Sigmoid colon (tissue), 6 donors: ENCODE measurements at regions not wholly inside any gene's neighbourhood (a gene's known extent, or its start where the extent isn't known, plus 50 kb on each side); places are given as distances from the start of the nearest gene placed in this dataset.
"Not testable (repeated sequence)": the region's sequence is repeated elsewhere in the genome, so short reads cannot be mapped to it uniquely, and the experiment has no call there.

ENCODE experiments used
- DNase-seq: peaks from one replicate; pipeline ENCODE4 v3.0.0-alpha.2; 2019
- H3K27ac ChIP-seq, 4 donors: fragments of 200-600 bp; sonication (generic); one replicate each; pipeline ENCODE4 v1.5.1; 2016 to 2019; ENCODE audit warnings: mild to moderate bottlenecking in 1 of 4
- H3K27me3 ChIP-seq, 3 donors: fragments of 200-600 bp; sonication (generic); one replicate each; pipeline ENCODE4 v1.5.1; 2019; ENCODE audit warnings: mild to moderate bottlenecking in 1 of 3
- H3K36me3 ChIP-seq, 4 donors: fragments of 200-600 bp; sonication (generic); one replicate each; pipeline ENCODE4 v1.5.1; 2016 to 2019
- H3K4me1 ChIP-seq, 4 donors: fragments of 200-600 bp; sonication (generic); one replicate each; pipeline ENCODE4 v1.5.1; 2017 to 2019
- H3K4me3 ChIP-seq, 4 donors: fragments of 200-600 bp; sonication (generic); one replicate each; pipeline ENCODE4 v1.5.1; 2017 to 2019; ENCODE audit warnings: mild to moderate bottlenecking in 2 of 4, moderate library complexity in 1 of 4
- H3K9me3 ChIP-seq, 4 donors: fragments of 200-600 bp in 3 of 4; sonication (generic) in 3 of 4; one replicate each; pipeline versions ENCODE4 v1.5.1 to v1.6.1; 2013 to 2019
- EP300 ChIP-seq, 4 donors: sonication (generic); formaldehyde crosslinking; IDR thresholded peaks; one replicate each; pipeline ENCODE4 v1.6.1; 2017; ENCODE audit warnings: antibody characterized with exemption in 4 of 4
- POLR2A ChIP-seq, 2 donors: fragments of 450-650 bp; IDR thresholded peaks; one replicate each; pipeline ENCODE4 v1.6.1; 2016; ENCODE audit warnings: antibody characterized with exemption in 2 of 2, mild to moderate bottlenecking in 2 of 2, moderate library complexity in 2 of 2
- POLR2AphosphoS5 ChIP-seq, 4 donors: sonication (generic); formaldehyde crosslinking; IDR thresholded peaks; one replicate each; pipeline ENCODE4 v1.6.1; 2017; ENCODE audit warnings: antibody characterized with exemption in 4 of 4
- WGBS, 2 donors: extraction: QIAGEN DNeasy Blood & Tissue Kit; methylation state at CpG; one replicate each; pipeline ENCODE4 v1.1.7; 2013; 5-methylcytosine and 5-hydroxymethylcytosine counted together
- intact Hi-C: fragments of 100-400 bp; cut with DNase I; formaldehyde crosslinking; loops from one replicate; pipeline ENCODE4 v1.15.1; 2023
- TF ChIP-seq, protein P1 (sequence below), 4 experiments: fragments of 450-650 bp in 3 of 4; fragments of 200-600 bp in 1 of 4; IDR thresholded peaks; one replicate each; pipeline ENCODE4 v1.5.1; 2016 to 2019; ENCODE audit warnings: antibody characterized with exemption in 4 of 4, mild to moderate bottlenecking in 3 of 4, moderate library complexity in 2 of 4
- donor health status: healthy with polysubstance abuse.
- donor health status: healthy.

DNA sequence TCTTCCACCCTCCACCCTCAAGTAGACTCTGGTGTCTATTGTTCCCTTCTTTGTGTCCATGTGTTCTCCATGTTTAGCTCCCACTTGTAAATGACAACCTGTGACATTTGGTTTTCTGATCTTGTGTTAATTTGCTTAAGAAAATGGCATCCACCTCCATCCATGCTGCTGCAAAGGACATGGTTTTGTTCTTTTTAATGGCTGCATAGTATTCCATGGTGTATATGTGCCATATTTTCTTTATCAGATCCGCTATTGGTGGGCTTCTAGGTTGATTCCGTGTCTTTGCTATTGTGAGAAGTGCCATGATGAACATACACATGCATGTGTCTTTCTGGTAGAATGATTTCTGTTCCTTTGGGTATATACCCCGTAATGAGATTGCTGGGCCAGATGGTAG, 163.4 kb upstream of the ITGA1 start:
- 89 to 93% methylated on average over 3 of the region's 3 CpGs for WGBS, 2 donors
- intact Hi-C loops = no loop called here

DNA sequence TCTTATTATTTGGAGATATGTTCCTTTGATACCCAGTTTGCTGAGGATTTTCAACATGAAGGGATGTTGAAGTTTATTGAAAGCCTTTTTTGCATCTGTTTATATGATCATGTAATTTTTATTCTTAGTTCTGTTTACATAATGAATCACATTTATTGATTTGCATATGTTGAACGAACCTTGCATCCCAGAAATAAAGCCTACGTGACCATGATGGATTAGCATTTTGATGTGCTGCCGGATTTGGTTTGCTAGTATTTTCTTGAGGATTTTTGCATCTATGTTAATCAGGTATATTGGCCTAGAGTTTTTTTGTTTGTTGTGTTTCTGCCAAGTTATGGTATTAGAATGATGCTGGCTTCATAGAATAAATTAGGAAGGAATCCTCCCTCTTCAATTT, 161.4 kb upstream of the ITGA1 start:
- no peak overlapping the region for H3K4me3 ChIP-seq
- no peak overlapping the region for H3K27ac ChIP-seq
- intact Hi-C loops = no loop called here
- no peaks in the 10 kb centered on the region for H3K27me3 ChIP-seq
- no peak for DNase-seq
- WGBS, 2 donors = 79 to 91% methylated on average over 3 of the region's 3 CpGs
- TF ChIP-seq EP300 (IDR thresholded peaks at IDR 0.05) (no peak), POLR2AphosphoS5 (IDR thresholded peaks at IDR 0.05) (no peak), POLR2A (IDR thresholded peaks at IDR 0.05) (no peak)
- TF ChIP-seq, protein P1, sequence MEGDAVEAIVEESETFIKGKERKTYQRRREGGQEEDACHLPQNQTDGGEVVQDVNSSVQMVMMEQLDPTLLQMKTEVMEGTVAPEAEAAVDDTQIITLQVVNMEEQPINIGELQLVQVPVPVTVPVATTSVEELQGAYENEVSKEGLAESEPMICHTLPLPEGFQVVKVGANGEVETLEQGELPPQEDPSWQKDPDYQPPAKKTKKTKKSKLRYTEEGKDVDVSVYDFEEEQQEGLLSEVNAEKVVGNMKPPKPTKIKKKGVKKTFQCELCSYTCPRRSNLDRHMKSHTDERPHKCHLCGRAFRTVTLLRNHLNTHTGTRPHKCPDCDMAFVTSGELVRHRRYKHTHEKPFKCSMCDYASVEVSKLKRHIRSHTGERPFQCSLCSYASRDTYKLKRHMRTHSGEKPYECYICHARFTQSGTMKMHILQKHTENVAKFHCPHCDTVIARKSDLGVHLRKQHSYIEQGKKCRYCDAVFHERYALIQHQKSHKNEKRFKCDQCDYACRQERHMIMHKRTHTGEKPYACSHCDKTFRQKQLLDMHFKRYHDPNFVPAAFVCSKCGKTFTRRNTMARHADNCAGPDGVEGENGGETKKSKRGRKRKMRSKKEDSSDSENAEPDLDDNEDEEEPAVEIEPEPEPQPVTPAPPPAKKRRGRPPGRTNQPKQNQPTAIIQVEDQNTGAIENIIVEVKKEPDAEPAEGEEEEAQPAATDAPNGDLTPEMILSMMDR (IDR thresholded peaks at IDR 0.05) = no peak
- H3K9me3 ChIP-seq = no peaks in the 10 kb centered on the region
- no peaks in the 10 kb centered on the region for H3K4me1 ChIP-seq
- H3K36me3 ChIP-seq = no peaks in the 10 kb centered on the region

More for the DNA sequence above, 163.4 kb upstream of the ITGA1 start:
- Histone ChIP-seq H3K4me3 (no peak overlapping the region), H3K36me3 (no peaks in the 10 kb centered on the region), H3K9me3 (no peaks in the 10 kb centered on the region), H3K4me1 (no peaks in the 10 kb centered on the region), H3K27ac (no peak overlapping the region), H3K27me3 (no peaks in the 10 kb centered on the region)
- TF ChIP-seq, protein P1 (IDR thresholded peaks at IDR 0.05) = no peak
- TF ChIP-seq POLR2A (IDR thresholded peaks at IDR 0.05) (no peak), EP300 (IDR thresholded peaks at IDR 0.05) (no peak), POLR2AphosphoS5 (IDR thresholded peaks at IDR 0.05) (no peak)
- DNase-seq = no peak

DNA sequence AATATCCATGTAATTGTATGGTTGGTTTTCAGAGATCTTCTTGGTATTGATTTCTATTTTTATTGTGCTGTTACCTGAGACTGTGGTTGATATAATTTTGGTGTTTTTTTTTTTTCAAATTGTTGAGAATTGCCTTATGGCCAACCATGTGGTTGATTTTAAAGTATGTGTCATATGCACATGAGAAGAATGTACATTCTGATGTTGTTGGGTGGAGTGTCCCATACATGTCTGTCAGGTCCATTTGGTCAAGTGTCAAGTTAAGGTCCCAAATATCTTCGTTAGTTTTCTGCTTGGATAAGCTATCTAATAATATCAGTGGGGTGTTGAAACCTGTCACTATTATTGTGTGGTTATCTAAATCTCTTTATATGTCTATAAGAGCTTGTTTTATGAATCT, 160.0 kb upstream of the ITGA1 start:
- Histone ChIP-seq H3K9me3 (no peaks in the 10 kb centered on the region), H3K36me3 (no peaks in the 10 kb centered on the region), H3K4me3 (no peak overlapping the region), H3K27ac (no peak overlapping the region), H3K4me1 (no peaks in the 10 kb centered on the region), H3K27me3 (no peaks in the 10 kb centered on the region)
- TF ChIP-seq, protein P1 (IDR thresholded peaks at IDR 0.05) = no peak
- TF ChIP-seq POLR2AphosphoS5 (IDR thresholded peaks at IDR 0.05) (no peak), POLR2A (IDR thresholded peaks at IDR 0.05) (no peak), EP300 (IDR thresholded peaks at IDR 0.05) (no peak)
- WGBS, 2 donors = 55 to 75% methylated on average over 1 of the region's 1 CpG
- intact Hi-C loops = no loop called here
- DNase-seq = no peak

DNA sequence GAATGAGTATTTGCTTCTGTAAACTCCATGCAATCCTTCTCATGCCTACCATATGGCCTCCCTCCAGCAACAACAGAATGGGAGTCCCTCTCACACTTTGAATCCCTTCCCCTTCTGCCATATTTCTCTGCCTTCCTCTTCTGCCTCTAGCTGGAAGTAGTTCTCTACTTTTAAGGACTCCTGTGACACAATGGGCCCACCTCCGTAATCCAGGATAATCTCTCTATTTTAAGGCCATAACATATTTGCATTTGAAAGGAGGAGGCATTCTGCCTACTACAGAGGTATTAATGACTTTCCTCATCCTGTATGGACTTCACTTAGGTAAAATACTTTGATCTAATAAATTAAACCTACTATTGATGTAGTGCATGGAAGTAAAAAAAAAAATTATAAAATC, 155.4 kb upstream of the ITGA1 start:
- 95 to 96% methylated on average over 1 of the region's 1 CpG for WGBS, 2 donors
- intact Hi-C loops = no loop called here
- H3K9me3 ChIP-seq = no peaks in the 10 kb centered on the region
- no peak for DNase-seq
- no peak overlapping the region for H3K4me3 ChIP-seq
- no peaks in the 10 kb centered on the region for H3K4me1 ChIP-seq
- H3K27ac ChIP-seq = no peak overlapping the region
- TF ChIP-seq POLR2A (IDR thresholded peaks at IDR 0.05) (no peak), EP300 (IDR thresholded peaks at IDR 0.05) (no peak), POLR2AphosphoS5 (IDR thresholded peaks at IDR 0.05) (no peak)
- TF ChIP-seq, protein P1 (IDR thresholded peaks at IDR 0.05) = no peak
- H3K27me3 ChIP-seq = no peaks in the 10 kb centered on the region
- H3K36me3 ChIP-seq = no peaks in the 10 kb centered on the region

DNA sequence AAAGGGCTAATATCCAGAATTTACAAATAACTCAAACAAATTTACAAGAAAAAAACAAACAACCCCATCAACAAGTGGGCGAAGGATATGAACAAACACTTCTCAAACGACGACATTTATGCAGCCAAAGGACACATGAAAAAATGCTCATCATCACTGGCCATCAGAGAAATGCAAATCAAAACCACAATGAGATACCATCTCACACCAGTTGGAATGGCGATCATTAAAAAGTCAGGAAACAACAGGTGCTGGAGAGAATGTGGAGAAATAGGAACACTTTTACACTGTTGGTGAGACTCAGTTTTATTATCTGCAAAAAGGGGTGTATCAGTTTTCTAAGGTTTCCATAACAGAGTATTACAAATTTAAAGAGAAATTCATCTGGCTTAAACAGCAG, 153.5 kb upstream of the ITGA1 start:
- DNase-seq, H3K27ac ChIP-seq, H3K27me3 ChIP-seq, H3K9me3 ChIP-seq, H3K4me3 ChIP-seq, H3K36me3 ChIP-seq, intact Hi-C loops, H3K4me1 ChIP-seq: not testable (repeated sequence)
- 89 to 93% methylated on average over 4 of the region's 4 CpGs for whole genome bisulfite sequencing, 2 donors
